ENCODE measurements at regions not wholly inside any gene's neighbourhood (a gene's known extent, or its start where the extent isn't known, plus 50 kb on each side); places are given as distances from the start of the nearest gene placed in this dataset. TPM values are rescaled to one million over a fixed set of nuclear protein-coding genes. Genes with fewer than 3 reads are reported as not detected.

Small RNA genes lying in the stretch of these regions (microRNA-seq; reads per million reads assigned to microRNA genes)
- not detected for gene MIR920 (ENCODE audit: borderline microRNAs expressed, borderline replicate concordance)
